Spleen (tissue), 7 donors: ENCODE measurements at regions not wholly inside any gene's neighbourhood (a gene's known extent, or its start where the extent isn't known, plus 50 kb on each side); places are given as distances from the start of the nearest gene placed in this dataset.

Source experiments
- POLR2A ChIP-seq, 3 donors: fragments of 450-650 bp; IDR thresholded peaks; one replicate each; pipeline ENCODE4 v1.5.1; 2017; ENCODE audit warnings: antibody characterized with exemption in 3 of 3, mild to moderate bottlenecking in 1 of 3
- POLR2AphosphoS5 ChIP-seq, 3 donors: sonication (generic); formaldehyde crosslinking; IDR thresholded peaks; one replicate each; pipeline ENCODE4 v1.5.1; 2017; ENCODE audit warnings: antibody characterized with exemption in 3 of 3
- TF ChIP-seq, protein P1 (sequence below), 11 experiments: fragments of 200-600 bp in 7 of 11; fragments of 450-650 bp in 4 of 11; sonication (generic) in 4 of 11; IDR thresholded peaks in 8 of 11; conservative IDR thresholded peaks in 3 of 11; 1 replicate in 7 of 11; 2 replicates in 4 of 11; pipeline versions ENCODE4 v1.4.0 to v1.8.0; 2016 to 2021; ENCODE audit warnings: antibody characterized with exemption in 11 of 11, inconsistent platforms in 4 of 11, mild to moderate bottlenecking in 1 of 11
- donor health status: DM: no; HTN: no; CAD: no; lungs with moderate emphysema.
- donor health status: DM: no; HTN: no; CAD: no.
- donor health status: DM: no; HTN: no; CAD: no.

DNA sequence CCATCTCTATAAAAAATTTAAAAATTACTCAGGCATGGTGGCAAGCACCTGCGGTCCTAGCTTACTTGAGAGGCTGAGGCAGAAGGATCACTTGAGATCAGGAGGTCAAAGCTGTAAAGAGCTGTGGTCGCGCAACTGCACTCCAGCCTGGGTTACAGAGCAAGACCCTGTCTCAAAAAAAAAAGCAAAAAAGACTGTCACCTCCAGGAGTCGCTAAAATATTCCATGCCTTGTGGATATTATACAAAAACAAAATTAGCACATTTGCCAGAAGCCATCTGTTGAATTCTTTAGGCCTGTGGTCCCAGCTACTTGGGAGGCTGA, 87.0 kb upstream of the SDK1 start:
- TF ChIP-seq POLR2AphosphoS5 (IDR thresholded peaks at IDR 0.05): no peak
- TF ChIP-seq POLR2A (IDR thresholded peaks at IDR 0.05): no peak
- TF ChIP-seq, protein P1, sequence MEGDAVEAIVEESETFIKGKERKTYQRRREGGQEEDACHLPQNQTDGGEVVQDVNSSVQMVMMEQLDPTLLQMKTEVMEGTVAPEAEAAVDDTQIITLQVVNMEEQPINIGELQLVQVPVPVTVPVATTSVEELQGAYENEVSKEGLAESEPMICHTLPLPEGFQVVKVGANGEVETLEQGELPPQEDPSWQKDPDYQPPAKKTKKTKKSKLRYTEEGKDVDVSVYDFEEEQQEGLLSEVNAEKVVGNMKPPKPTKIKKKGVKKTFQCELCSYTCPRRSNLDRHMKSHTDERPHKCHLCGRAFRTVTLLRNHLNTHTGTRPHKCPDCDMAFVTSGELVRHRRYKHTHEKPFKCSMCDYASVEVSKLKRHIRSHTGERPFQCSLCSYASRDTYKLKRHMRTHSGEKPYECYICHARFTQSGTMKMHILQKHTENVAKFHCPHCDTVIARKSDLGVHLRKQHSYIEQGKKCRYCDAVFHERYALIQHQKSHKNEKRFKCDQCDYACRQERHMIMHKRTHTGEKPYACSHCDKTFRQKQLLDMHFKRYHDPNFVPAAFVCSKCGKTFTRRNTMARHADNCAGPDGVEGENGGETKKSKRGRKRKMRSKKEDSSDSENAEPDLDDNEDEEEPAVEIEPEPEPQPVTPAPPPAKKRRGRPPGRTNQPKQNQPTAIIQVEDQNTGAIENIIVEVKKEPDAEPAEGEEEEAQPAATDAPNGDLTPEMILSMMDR (IDR thresholded peaks at IDR 0.05 in 8 of 11, conservative IDR thresholded peaks at IDR 0.05 in 3 of 11): no peak
